GM21717 (cell line): ENCODE measurements at regions not wholly inside any gene's neighbourhood (a gene's known extent, or its start where the extent isn't known, plus 50 kb on each side); places are given as distances from the start of the nearest gene placed in this dataset.

ENCODE experiments used
- ATAC-seq: cut with Tn5 transposase; IDR thresholded peaks from one replicate; pipeline ENCODE4 v1.9.1; 2021; ENCODE audit warnings: mild to moderate bottlenecking, moderate library complexity; ENCODE audit not compliant: unreplicated experiment

- ATAC-seq: no peak
Observed at GRCh38 chr7:12882710-12883109, 195.3 kb downstream of the ARL4A start.

GRCh38 chr7:12884033-12884432 is 196.6 kb downstream of the ARL4A start:
- no peak for ATAC-seq

GRCh38 chr7:12884856-12885440 is 197.5 kb downstream of the ARL4A start:
- ATAC-seq: no peak

GRCh38 chr7:12888717-12889116 is 201.3 kb downstream of the ARL4A start:
- ATAC-seq: no peak

- ATAC-seq: no peak
Observed at GRCh38 chr7:12889391-12889790, 202.0 kb downstream of the ARL4A start.

GRCh38 chr7:12890586-12890985 is 203.2 kb downstream of the ARL4A start:
- no peak for ATAC-seq

GRCh38 chr7:12893292-12893691 is 205.9 kb downstream of the ARL4A start:
- no peak for ATAC-seq

- no peak for ATAC-seq
Observed at GRCh38 chr7:12895296-12895695, 207.9 kb downstream of the ARL4A start.

- no peak for ATAC-seq
Observed at GRCh38 chr7:12896316-12896715, 208.9 kb downstream of the ARL4A start.

- ATAC-seq: no peak
Observed at GRCh38 chr7:12898004-12898403, 210.6 kb downstream of the ARL4A start.

- no peak for ATAC-seq
Observed at GRCh38 chr7:12898620-12899019, 211.2 kb downstream of the ARL4A start.

- no peak for ATAC-seq
Observed at GRCh38 chr7:12905671-12906070, 218.2 kb downstream of the ARL4A start.

GRCh38 chr7:12907774-12908173 is 220.3 kb downstream of the ARL4A start:
- no peak for ATAC-seq

GRCh38 chr7:12909483-12909882 is 222.1 kb downstream of the ARL4A start:
- ATAC-seq: no peak

GRCh38 chr7:12911053-12911452 is 223.6 kb downstream of the ARL4A start:
- no peak for ATAC-seq

GRCh38 chr7:12913002-12913401 is 225.6 kb downstream of the ARL4A start:
- no peak for ATAC-seq

- no peak for ATAC-seq
Observed at GRCh38 chr7:12917801-12918200, 230.4 kb downstream of the ARL4A start.

GRCh38 chr7:12921751-12922345 is 234.4 kb downstream of the ARL4A start:
- ATAC-seq: no peak

- ATAC-seq: no peak
Observed at GRCh38 chr7:12923971-12924370, 236.5 kb downstream of the ARL4A start.

GRCh38 chr7:12926206-12926605 is 238.8 kb downstream of the ARL4A start:
- no peak for ATAC-seq

- ATAC-seq: no peak
Observed at GRCh38 chr7:12927635-12928434, 240.4 kb downstream of the ARL4A start.

GRCh38 chr7:12929476-12930140 is 242.2 kb downstream of the ARL4A start:
- no peak for ATAC-seq
